T-helper 1 cell treated with Interleukin-12 subunit alpha and Interleukin-12 subunit beta and Interleukin-4 antibody, amounts not matched to agents 30 ng/mL and 1 ng/mL, for 36 hours (primary cell): ENCODE measurements at regions not wholly inside any gene's neighbourhood (a gene's known extent, or its start where the extent isn't known, plus 50 kb on each side); places are given as distances from the start of the nearest gene placed in this dataset.

Experiments
- intact Hi-C: fragments of 100-400 bp; cut with micrococcal nuclease; formaldehyde crosslinking; loops from one replicate; pipeline ENCODE4 v1.15.1; 2024

DNA sequence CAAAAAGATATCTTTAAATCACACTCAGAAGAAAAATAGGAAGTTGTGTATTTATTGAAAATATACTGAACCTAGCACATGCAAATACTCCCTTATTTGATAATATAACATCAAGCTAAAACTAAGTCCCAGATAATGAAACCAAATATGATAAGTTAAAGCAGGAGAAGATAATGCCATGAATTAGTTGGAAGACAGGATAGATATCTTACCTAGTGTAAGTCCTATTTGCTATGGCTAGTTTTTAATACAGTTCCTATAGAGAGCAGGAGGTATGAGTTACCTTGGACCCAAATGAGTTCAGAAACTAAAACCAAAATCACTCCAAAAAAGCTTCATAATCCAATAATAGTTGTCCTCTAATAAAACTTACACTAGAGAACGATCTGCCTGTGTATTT is 1407.1 kb upstream of the MIR17HG start:
- intact Hi-C loops = no loop called here

DNA sequence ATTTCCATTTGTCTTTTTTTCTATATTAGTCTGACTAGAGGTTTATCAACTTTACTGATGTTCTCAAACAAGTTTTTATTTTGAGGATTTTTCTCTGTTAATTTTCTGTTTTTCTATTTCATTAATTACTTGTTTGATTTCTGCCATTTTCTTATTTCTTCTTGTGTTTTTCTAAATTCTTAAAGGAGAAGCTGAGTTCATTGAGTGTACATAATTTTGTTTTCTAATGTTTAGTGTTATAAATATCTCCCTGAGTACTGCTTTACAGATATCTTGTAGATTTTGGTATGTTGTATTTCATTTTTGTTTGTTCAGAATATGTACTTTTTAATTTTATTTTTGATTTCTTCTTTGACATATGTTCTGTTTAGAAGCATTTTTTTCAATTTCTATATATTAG is 1404.3 kb upstream of the MIR17HG start:
- intact Hi-C loops = no loop called here

GRCh38 chr13:89950225-89950624 is 1397.3 kb upstream of the MIR17HG start:
- intact Hi-C loops = no loop called here

- intact Hi-C loops = no loop called here
These were observed 1396.1 kb upstream of the MIR17HG start for GRCh38 chr13:89951341-89951740.

DNA sequence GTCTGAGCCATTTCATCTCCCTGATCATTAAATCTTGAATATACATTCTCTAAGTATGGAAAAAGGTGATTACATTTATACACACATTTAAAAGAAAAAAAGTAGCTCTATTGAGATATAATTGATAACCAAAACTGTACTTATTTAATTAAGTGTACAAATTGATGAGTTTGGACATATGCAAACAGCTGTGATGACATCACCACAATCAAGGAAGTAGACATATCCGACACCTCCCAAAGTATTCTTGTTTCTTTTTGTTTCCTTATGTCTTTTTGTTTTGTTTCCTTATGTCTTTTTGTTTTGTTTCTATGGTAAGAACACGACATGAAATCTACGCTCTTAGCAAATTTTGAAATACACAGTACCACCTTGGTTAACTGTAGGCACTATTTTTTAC is 1393.9 kb upstream of the MIR17HG start:
- intact Hi-C loops = no loop called here

DNA sequence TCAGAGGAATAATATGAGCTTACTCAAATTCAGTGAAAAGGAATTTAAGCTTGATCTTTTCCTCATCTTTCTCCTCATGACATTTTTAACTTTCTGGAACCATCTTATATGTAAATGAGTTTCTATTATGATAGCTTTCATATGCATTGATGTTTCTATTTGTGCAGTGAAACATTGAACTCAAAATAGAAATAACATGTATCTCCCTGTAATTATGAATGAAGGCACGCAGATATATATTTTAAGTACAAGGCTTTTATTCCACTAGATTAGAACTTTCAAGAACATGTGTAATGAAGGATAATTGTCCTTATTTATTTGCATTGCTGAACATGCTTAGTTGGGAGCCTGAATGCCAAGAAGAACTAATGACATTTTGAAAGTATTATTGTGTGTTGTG is 1391.7 kb upstream of the MIR17HG start:
- intact Hi-C loops = no loop called here

DNA sequence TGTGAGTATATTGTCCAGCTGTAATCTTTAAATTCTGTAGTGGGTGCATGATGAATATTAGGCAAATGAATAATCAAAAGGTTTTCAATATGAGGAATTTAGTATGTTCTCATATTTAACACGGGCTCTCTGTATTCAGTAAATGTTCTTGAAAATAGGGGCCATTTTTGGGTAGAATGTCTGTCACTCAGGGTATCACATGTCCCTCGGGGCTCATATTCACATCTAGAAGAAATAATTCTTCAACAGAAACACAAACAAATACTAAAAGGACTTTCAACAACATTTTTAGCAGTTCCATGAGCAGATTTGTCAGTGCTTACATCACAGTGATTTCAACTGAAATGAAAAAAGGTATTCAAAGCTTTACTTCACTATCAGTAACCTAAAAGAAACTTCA is 1388.4 kb upstream of the MIR17HG start:
- intact Hi-C loops = no loop called here

DNA sequence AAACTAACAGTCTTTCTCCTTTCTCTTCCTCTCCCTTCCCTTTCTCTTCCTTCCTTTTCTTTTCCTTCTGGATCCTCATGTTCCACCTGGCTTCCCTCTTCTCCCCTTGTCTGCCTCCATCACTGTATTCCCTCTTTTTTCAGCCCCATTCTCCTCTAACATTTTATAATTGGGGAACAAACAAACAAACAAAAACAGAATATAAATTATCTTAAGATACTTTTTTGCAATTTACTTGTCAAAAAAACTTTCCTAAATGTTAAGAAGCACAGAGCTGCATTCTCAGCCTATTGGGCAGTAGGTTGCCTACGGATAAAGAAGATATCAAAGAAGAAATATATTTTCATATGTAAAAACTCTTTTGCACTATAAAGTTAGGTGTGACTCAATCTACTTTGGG is 1382.2 kb upstream of the MIR17HG start:
- intact Hi-C loops = no loop called here

DNA sequence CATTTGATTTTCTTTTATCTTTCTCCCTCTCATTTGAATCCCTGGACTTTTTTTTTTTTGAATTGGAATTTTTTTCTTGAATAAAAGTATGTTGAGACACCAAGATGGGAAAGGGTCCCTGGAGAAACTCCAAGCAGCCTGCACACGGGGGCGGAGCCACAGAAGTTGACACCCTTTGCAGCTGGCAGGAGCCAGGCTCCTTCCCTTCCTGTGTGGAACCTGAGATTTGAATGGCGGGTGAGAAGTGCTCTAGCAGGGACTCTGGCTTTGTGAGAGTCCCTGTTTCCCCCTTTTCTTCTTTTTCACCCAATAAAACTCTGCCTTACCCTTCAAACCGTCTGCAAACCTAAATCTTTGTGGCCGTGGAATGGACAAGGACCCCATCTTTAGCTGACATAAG is 1381.0 kb upstream of the MIR17HG start:
- intact Hi-C loops = no loop called here

GRCh38 chr13:89967701-89968100 is 1379.8 kb upstream of the MIR17HG start:
- intact Hi-C loops = no loop called here

GRCh38 chr13:89968470-89968869 is 1379.0 kb upstream of the MIR17HG start:
- intact Hi-C loops = no loop called here

GRCh38 chr13:89970353-89970709 is 1377.2 kb upstream of the MIR17HG start:
- intact Hi-C loops = no loop called here

- intact Hi-C loops = no loop called here
These were observed 1370.3 kb upstream of the MIR17HG start for GRCh38 chr13:89977203-89977602.

DNA sequence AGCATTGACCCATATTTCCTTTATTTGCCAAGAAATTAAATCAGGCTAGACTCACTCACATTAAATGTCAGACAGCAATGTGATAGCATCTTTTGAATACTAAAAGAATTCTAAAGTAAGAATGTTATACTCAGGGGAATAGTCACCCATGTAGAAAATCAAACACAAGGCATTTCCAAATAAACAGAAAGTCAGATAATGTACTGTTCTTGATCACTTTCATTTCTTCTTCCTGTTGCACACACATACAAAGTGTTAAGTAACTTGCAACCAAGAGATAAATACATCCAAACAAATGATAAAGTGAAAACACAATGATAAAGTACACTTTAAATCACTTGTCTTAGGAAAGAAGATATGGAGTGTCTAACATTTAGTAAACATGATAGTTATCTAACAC is 1366.6 kb upstream of the MIR17HG start:
- intact Hi-C loops = no loop called here

- intact Hi-C loops = no loop called here
These were observed 1364.9 kb upstream of the MIR17HG start for GRCh38 chr13:89982407-89983095.

DNA sequence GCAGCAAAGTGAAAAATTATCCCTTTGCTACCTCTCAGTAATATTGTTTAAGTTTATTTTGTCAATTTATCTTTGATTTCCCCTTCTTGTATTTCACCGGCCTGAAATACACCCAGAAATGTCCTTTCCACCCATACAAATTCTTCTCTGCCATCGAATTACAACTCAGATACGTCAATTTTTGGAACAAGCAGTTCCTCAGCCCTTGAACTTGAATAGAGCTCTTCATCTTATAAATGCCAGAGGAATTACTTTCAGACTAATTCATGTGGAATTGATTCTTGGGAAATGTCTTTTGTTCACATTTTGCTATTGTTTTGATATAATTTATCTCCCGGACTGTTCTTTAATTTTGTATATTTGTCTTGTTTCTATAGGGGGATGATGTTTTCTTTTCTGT is 1359.3 kb upstream of the MIR17HG start:
- intact Hi-C loops = no loop called here

DNA sequence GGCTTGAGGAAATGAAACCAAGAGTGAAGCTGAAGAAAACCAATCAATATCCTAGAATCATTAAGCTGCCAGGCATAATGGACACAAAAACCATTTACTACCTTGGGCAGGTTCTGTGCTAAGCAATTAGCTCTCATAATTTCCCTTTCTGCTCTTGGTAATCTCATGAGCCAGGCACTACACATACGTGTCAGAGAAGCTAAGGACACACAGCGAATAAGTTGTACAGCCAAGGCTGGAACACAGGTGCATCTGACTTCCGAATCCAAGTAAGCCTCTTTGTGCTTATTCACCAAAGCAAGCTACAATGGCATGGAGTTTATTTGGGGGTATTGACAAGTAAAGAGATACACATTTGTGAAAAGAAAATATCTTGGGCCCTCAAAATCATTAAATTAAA is 1343.9 kb upstream of the MIR17HG start:
- intact Hi-C loops = no loop called here

GRCh38 chr13:90008707-90009149 is 1338.8 kb upstream of the MIR17HG start:
- intact Hi-C loops = no loop called here

- intact Hi-C loops = no loop called here
These were observed 1333.4 kb upstream of the MIR17HG start for GRCh38 chr13:90014038-90014437.

- intact Hi-C loops = no loop called here
These were observed 1331.7 kb upstream of the MIR17HG start for GRCh38 chr13:90015565-90016507.

GRCh38 chr13:90016688-90017087 is 1330.8 kb upstream of the MIR17HG start:
- intact Hi-C loops = no loop called here

GRCh38 chr13:90020536-90021070 is 1326.9 kb upstream of the MIR17HG start:
- intact Hi-C loops = no loop called here
